Smooth muscle cell (in vitro differentiated cells): ENCODE measurements at regions not wholly inside any gene's neighbourhood (a gene's known extent, or its start where the extent isn't known, plus 50 kb on each side); places are given as distances from the start of the nearest gene placed in this dataset.

Experiments
- DNase-seq: peaks from one replicate; lab custom pipeline; 2025; ENCODE audit not compliant: unreplicated experiment; lab: John Stamatoyannopoulos, UW
- H2AFZ ChIP-seq: fragments of 200-600 bp; sonication (generic); 2 replicates; pipeline ENCODE4 v1.6.0; 2016; ENCODE audit warnings: antibody characterized with exemption, low read depth, mild to moderate bottlenecking
- H3F3A ChIP-seq: fragments of 200-600 bp; sonication (generic); 2 replicates; pipeline ENCODE4 v1.6.0; 2017; ENCODE audit warnings: antibody characterized with exemption, low read depth
- H3K27ac ChIP-seq: fragments of 200-600 bp; sonication (generic); 2 replicates; pipeline ENCODE4 v1.5.1; 2016; ENCODE audit warnings: low read depth, mild to moderate bottlenecking
- H3K27me3 ChIP-seq: fragments of 200-600 bp; sonication (generic); 2 replicates; pipeline ENCODE4 v1.6.1; 2016; ENCODE audit warnings: low read depth, mild to moderate bottlenecking
- H3K36me3 ChIP-seq: fragments of 200-600 bp; sonication (generic); 2 replicates; pipeline ENCODE4 v1.5.1; 2016; ENCODE audit warnings: low read depth
- H3K4me1 ChIP-seq: fragments of 200-600 bp; sonication (generic); 2 replicates; pipeline ENCODE4 v1.5.1; 2016; ENCODE audit warnings: low read depth
- H3K4me2 ChIP-seq: fragments of 200-600 bp; sonication (generic); 2 replicates; pipeline ENCODE4 v1.6.0; 2016; ENCODE audit warnings: mild to moderate bottlenecking
- H3K4me3 ChIP-seq: fragments of 200-600 bp; sonication (generic); 2 replicates; pipeline ENCODE4 v1.5.1; 2016; ENCODE audit warnings: mild to moderate bottlenecking
- H3K79me2 ChIP-seq: fragments of 200-600 bp; sonication (generic); 2 replicates; pipeline ENCODE4 v1.6.0; 2016; ENCODE audit warnings: low read depth, mild to moderate bottlenecking
- H3K9ac ChIP-seq: fragments of 200-600 bp; sonication (generic); 2 replicates; pipeline ENCODE4 v1.6.0; 2016; ENCODE audit warnings: low read depth
- H3K9me3 ChIP-seq: fragments of 200-600 bp; sonication (generic); replicated peaks from 2 replicates; pipeline ENCODE4 v1.5.1; 2016; ENCODE audit warnings: low read depth
- H4K20me1 ChIP-seq: fragments of 200-600 bp; sonication (generic); 2 replicates; pipeline ENCODE4 v1.6.0; 2016; ENCODE audit warnings: low read depth
- WGBS: methylation state at CpG from one replicate; pipeline ENCODE4 v1.1.7; 2016; ENCODE audit warnings: low lambda C conversion rate; 5-methylcytosine and 5-hydroxymethylcytosine counted together
- TF ChIP-seq, protein P1 (sequence below): fragments of 200-600 bp; sonication (generic); IDR thresholded peaks from 2 replicates; pipeline ENCODE4 v1.5.1; 2017; ENCODE audit warnings: borderline replicate concordance, mild to moderate bottlenecking, antibody characterized with exemption; ENCODE audit not compliant: insufficient read depth, poor library complexity, severe bottlenecking

DNA sequence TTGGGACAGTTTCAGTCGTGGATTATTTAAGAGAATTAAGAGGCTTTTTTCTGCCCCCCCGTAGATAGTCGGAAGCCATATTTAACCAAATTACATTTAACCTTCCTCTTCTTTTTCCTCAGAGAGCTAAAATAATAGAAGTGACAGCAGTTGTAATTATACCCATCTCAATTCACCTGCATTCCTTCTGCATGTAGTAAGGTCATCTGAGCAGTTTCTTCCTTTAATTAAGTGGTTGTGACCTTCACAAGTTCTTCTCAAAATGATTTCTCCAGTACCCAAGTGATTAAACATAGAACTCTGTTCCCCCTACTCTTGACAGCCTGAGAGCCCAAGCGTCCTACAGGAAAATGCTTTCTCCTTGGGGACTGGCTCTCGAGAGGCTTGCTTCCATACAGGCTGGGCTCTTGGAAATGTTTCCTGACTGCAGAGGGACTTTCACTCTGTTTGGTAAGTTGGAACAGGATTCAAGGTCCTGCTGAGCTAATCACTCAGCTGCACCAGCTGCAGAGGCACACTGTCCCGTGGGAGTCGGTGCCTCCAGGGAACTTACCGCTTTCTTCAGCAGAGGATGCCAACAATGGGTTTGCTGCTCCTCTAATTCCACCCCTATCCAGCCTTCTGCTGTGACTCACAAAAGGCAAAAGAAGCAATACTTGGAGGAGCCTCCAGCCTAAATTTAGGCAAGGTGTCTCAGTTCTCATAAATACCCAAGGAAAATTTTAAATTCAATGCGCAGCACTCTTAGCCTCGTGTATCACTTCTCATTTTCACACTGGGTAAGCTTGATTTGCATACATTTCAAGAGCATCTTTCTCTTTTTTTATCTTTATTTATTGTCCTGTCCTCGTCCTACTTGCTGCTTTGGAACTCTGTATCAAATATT is 414.9 kb downstream of the KIF16B start:
- Histone ChIP-seq H3K9ac (no peak overlapping the region), H3K27ac (no peak overlapping the region), H4K20me1 (no peaks in the 10 kb centered on the region), H3F3A (no peaks in the 10 kb centered on the region), H3K4me3 (no peak overlapping the region), H3K79me2 (no peaks in the 10 kb centered on the region), H3K27me3 (peaks cover 21% of the 10 kb centered on the region), H3K4me2 (no peak overlapping the region), H3K36me3 (no peaks in the 10 kb centered on the region), H2AFZ (no peak overlapping the region), H3K9me3 (peaks cover 4% of the 10 kb centered on the region), H3K4me1 (no peaks in the 10 kb centered on the region)
- 89% methylated on average over 11 of the region's 11 CpGs for WGBS
- TF ChIP-seq, protein P1, sequence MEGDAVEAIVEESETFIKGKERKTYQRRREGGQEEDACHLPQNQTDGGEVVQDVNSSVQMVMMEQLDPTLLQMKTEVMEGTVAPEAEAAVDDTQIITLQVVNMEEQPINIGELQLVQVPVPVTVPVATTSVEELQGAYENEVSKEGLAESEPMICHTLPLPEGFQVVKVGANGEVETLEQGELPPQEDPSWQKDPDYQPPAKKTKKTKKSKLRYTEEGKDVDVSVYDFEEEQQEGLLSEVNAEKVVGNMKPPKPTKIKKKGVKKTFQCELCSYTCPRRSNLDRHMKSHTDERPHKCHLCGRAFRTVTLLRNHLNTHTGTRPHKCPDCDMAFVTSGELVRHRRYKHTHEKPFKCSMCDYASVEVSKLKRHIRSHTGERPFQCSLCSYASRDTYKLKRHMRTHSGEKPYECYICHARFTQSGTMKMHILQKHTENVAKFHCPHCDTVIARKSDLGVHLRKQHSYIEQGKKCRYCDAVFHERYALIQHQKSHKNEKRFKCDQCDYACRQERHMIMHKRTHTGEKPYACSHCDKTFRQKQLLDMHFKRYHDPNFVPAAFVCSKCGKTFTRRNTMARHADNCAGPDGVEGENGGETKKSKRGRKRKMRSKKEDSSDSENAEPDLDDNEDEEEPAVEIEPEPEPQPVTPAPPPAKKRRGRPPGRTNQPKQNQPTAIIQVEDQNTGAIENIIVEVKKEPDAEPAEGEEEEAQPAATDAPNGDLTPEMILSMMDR = no peak
- DNase-seq = no peak

DNA sequence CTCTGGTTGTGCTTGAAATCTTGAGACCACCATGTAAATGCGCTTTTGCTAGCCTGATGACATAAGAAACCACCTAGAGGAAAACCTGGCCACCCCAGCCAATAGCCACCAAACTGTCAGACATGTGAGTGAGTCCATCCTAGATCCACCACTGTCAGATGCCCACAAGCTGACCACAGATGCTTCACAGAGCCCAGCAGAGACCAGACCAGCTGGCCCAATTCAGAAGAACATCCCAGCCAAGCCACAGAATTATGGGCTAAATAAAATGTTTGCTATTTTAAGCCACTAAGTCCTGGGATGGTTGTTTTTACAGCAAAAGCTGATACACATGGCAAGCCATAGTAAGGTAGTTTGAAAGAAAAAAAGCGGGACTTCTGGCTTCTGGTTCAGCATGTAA is 425.3 kb downstream of the KIF16B start:
- no peak overlapping the region for H2AFZ ChIP-seq
- H3K9me3 ChIP-seq = peaks cover 3% of the 10 kb centered on the region
- H3F3A ChIP-seq = no peaks in the 10 kb centered on the region
- no peaks in the 10 kb centered on the region for H4K20me1 ChIP-seq
- WGBS = 69% methylated on average over 2 of the region's 2 CpGs
- no peak overlapping the region for H3K27ac ChIP-seq
- H3K36me3 ChIP-seq = no peaks in the 10 kb centered on the region
- TF ChIP-seq, protein P1 = no peak
- no peak overlapping the region for H3K4me3 ChIP-seq
- H3K27me3 ChIP-seq = no peaks in the 10 kb centered on the region
- H3K4me1 ChIP-seq = no peaks in the 10 kb centered on the region
- no peak overlapping the region for H3K9ac ChIP-seq
- no peak for DNase-seq
- no peak overlapping the region for H3K4me2 ChIP-seq
- H3K79me2 ChIP-seq = no peaks in the 10 kb centered on the region

DNA sequence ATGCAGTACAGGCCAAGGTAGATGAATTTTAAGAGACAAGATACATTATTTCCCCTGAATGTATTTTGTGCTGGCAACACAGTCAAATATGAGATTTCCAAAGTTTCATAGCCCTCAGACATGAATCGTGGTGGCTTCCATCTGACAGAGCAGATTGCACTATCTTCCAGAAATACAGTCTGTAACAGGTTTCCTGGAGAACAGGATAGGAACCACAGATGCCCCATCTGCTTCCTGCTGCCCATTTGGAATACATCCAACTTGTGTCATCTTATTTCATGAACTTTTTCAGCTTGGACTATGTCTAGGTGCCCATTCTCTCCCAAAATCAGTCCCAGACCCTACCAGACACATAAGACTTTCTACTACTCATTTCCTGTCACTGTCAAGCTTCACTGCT is 426.0 kb downstream of the KIF16B start:
- Histone ChIP-seq H4K20me1 (no peaks in the 10 kb centered on the region), H3K4me3 (no peak overlapping the region), H3F3A (no peaks in the 10 kb centered on the region), H3K9me3 (peaks cover 3% of the 10 kb centered on the region), H3K4me2 (no peak overlapping the region), H3K27me3 (no peaks in the 10 kb centered on the region), H3K36me3 (no peaks in the 10 kb centered on the region), H3K9ac (no peak overlapping the region), H3K4me1 (no peaks in the 10 kb centered on the region), H3K79me2 (no peaks in the 10 kb centered on the region), H2AFZ (no peak overlapping the region), H3K27ac (no peak overlapping the region)
- DNase-seq = no peak
- 65% methylated on average over 1 of the region's 1 CpG for WGBS
- TF ChIP-seq, protein P1 = no peak

DNA sequence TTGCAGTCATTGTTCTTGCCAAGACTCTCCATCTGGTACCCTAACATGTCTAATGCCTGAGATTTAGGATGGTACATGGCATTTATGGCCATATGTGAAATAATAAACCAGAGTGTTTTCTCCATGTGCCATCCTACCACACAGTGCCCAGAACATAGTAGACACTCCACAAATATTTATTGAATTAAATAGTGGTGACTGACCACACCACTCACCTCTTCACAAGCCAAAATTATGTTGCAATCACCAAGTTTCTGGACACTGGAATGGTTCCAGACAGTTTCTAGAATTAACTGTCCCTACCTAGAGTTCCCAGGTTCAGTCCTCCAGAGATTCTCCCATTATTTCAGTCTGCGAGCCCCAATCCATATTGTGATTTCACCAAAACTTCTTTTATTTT is 427.3 kb downstream of the KIF16B start:
- no peaks in the 10 kb centered on the region for H3K36me3 ChIP-seq
- H4K20me1 ChIP-seq = no peaks in the 10 kb centered on the region
- H3K9ac ChIP-seq = no peak overlapping the region
- no peak overlapping the region for H2AFZ ChIP-seq
- no peaks in the 10 kb centered on the region for H3K27me3 ChIP-seq
- 94% methylated on average over 1 of the region's 1 CpG for WGBS
- no peaks in the 10 kb centered on the region for H3K79me2 ChIP-seq
- H3K9me3 ChIP-seq = peaks cover 3% of the 10 kb centered on the region
- H3F3A ChIP-seq = no peaks in the 10 kb centered on the region
- no peak for DNase-seq
- H3K4me2 ChIP-seq = no peak overlapping the region
- no peak overlapping the region for H3K4me3 ChIP-seq
- no peaks in the 10 kb centered on the region for H3K4me1 ChIP-seq
- TF ChIP-seq, protein P1 = no peak
- no peak overlapping the region for H3K27ac ChIP-seq
